Gastrocnemius medialis (tissue), 4 donors: ENCODE measurements at regions not wholly inside any gene's neighbourhood (a gene's known extent, or its start where the extent isn't known, plus 50 kb on each side); places are given as distances from the start of the nearest gene placed in this dataset.

Source experiments
- ATAC-seq, 2 donors: fragments of 150-250 bp; one replicate each; pipeline ENCODE4 v1.9.1; 2016
- DNase-seq, 2 donors: peaks; one replicate each; pipeline ENCODE4 v3.0.0-alpha.2; 2019
- H3K27ac ChIP-seq, 4 donors: fragments of 200-600 bp; sonication (generic); 1 replicate in 1 of 4; 2 replicates in 3 of 4; pipeline ENCODE4 v1.5.1; 2016 to 2018; ENCODE audit warnings: mild to moderate bottlenecking in 2 of 4, moderate library complexity in 1 of 4
- H3K27me3 ChIP-seq, 3 donors: fragments of 200-600 bp; sonication (generic) in 2 of 3; 1 replicate in 1 of 3; 2 replicates in 2 of 3; pipeline versions ENCODE4 v1.5.1 to v1.6.0; 2016 to 2019; ENCODE audit warnings: mild to moderate bottlenecking in 1 of 3, moderate library complexity in 1 of 3
- H3K36me3 ChIP-seq, 2 donors: fragments of 200-600 bp; sonication (generic) in 1 of 2; one replicate each; pipeline ENCODE4 v1.5.1; 2017 to 2018
- H3K4me1 ChIP-seq, 2 donors: fragments of 200-600 bp; sonication (generic) in 1 of 2; one replicate each; pipeline ENCODE4 v1.5.1; 2016 to 2017; ENCODE audit warnings: mild to moderate bottlenecking in 2 of 2
- H3K4me3 ChIP-seq, 4 donors: fragments of 200-600 bp; sonication (generic) in 3 of 4; 1 replicate in 1 of 4; 2 replicates in 3 of 4; pipeline ENCODE4 v1.5.1; 2016 to 2019; ENCODE audit warnings: mild to moderate bottlenecking in 2 of 4
- H3K9me3 ChIP-seq, 3 donors: fragments of 200-600 bp; sonication (generic) in 2 of 3; 1 replicate in 1 of 3; 2 replicates in 2 of 3; pipeline ENCODE4 v1.5.1; 2016 to 2019
- POLR2A ChIP-seq, 2 donors: fragments of 450-650 bp; IDR thresholded peaks; one replicate each; pipeline ENCODE4 v1.6.1; 2017; ENCODE audit warnings: antibody characterized with exemption in 2 of 2, mild to moderate bottlenecking in 2 of 2, moderate library complexity in 2 of 2
- in situ Hi-C, 4 donors: fragments of 200-750 bp; cut with MboI; loops; one replicate each; pipeline versions ENCODE4 v1.15.0 to v1.8.0; 2017; ENCODE audit warnings: low sequenced_read_pairs in 4 of 4
- intact Hi-C: fragments of 100-400 bp; cut with DNase I; formaldehyde crosslinking; loops from one replicate; pipeline ENCODE4 v1.15.1; 2023; ENCODE audit warnings: low total_unique reads
- TF ChIP-seq, protein P1 (sequence below), 5 experiments: fragments of 450-650 bp in 3 of 5; fragments of 200-600 bp in 2 of 5; sonication (generic) in 2 of 5; IDR thresholded peaks in 4 of 5; conservative IDR thresholded peaks in 1 of 5; 1 replicate in 4 of 5; 2 replicates in 1 of 5; pipeline ENCODE4 v1.5.1; 2016 to 2019; ENCODE audit warnings: antibody characterized with exemption in 5 of 5, mild to moderate bottlenecking in 3 of 5, moderate library complexity in 3 of 5

DNA sequence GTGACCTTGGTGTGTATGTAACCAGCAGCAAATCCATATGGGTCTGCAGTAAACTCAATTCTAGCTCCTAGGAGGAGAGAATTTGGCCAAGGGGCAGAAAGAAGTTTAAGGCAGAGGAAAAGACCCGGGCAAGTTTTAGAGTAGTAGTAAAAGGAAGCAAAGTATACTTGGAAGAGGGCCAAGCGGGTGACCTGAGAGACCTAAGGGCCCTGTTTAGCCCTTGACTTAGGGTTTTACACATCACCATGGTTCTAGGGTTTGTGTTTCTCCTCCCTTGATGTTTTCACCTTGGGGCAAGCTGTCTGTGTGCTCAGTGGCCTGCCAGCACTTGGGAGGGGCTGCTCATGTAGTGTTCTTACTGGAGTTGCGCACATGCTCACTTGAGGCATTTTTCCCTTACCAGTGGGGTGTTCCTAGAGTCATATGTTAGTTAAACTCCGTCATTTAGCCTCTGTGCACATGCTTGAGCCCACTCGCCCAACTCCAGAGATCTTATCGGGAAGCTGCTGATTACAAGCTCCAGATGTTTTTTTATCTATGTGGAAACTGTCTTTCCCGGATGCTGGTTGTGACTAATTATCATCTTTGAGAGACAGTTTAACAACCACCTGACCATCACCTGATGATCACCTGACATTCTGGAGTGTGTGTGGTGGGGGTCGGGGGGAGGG is 137.6 kb upstream of the PRSS1 start:
- H3K4me1 ChIP-seq: peaks cover 0 to 6% of the 10 kb centered on the region in 2 donors
- no peaks in the 10 kb centered on the region for H3K36me3 ChIP-seq
- ATAC-seq: no peak
- TF ChIP-seq POLR2A (IDR thresholded peaks at IDR 0.05): no peak
- TF ChIP-seq, protein P1, sequence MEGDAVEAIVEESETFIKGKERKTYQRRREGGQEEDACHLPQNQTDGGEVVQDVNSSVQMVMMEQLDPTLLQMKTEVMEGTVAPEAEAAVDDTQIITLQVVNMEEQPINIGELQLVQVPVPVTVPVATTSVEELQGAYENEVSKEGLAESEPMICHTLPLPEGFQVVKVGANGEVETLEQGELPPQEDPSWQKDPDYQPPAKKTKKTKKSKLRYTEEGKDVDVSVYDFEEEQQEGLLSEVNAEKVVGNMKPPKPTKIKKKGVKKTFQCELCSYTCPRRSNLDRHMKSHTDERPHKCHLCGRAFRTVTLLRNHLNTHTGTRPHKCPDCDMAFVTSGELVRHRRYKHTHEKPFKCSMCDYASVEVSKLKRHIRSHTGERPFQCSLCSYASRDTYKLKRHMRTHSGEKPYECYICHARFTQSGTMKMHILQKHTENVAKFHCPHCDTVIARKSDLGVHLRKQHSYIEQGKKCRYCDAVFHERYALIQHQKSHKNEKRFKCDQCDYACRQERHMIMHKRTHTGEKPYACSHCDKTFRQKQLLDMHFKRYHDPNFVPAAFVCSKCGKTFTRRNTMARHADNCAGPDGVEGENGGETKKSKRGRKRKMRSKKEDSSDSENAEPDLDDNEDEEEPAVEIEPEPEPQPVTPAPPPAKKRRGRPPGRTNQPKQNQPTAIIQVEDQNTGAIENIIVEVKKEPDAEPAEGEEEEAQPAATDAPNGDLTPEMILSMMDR (IDR thresholded peaks at IDR 0.05 in 4 of 5, conservative IDR thresholded peaks at IDR 0.05 in 1 of 5): no peak
- in situ Hi-C loops: no loop called here
- DNase-seq: no peak
- intact Hi-C loops: no loop called here
- H3K4me3 ChIP-seq: no peak overlapping the region
- no peak overlapping the region for H3K27ac ChIP-seq
- no peaks in the 10 kb centered on the region for H3K9me3 ChIP-seq
- no peaks in the 10 kb centered on the region for H3K27me3 ChIP-seq

DNA sequence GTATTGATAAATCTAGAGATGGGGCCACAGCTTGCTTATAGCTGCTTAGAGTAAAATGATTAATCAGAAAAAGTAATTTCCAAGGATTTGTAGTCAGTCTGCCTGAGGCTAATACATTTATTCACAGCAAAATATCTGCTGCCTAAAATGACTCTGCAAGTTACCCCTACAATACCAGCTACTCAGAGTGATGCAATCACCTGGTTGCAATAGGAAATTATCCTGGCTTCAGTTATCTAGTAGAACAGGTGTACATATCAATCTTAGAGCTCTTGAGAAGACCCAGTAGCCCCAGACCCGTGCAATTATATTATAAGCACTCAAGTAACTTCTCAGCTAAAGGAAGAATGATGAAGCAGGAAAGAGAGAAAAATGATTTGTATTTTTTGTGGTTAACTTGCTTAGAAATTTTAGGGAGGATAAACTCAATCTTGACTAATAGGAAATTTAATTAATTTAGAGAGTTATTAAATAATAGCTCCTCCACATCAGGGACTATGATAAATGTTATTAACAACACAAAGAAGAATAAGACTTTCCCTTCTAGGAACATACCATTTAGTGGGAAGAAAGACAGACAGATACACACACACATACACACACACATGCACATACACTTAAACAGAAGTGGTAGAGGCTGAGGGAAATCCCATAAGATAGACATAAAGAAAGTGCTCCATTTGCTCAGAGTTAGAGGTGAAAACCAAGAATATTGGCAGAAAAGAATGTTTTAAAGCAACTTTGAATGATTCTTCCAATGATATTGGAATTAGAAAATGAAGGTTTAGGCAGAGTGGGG is 140.4 kb upstream of the PRSS1 start:
- H3K9me3 ChIP-seq: no peaks in the 10 kb centered on the region
- intact Hi-C loops (loop anchor here (10.0 kb wide), 1 partner anchor 396 kb away; no protein-coding TSS in a partner anchor), in situ Hi-C loops (loop anchor here in 1 of 4 donors (10.0 kb wide), 1 partner anchor 176 kb away; no protein-coding TSS in a partner anchor)
- TF ChIP-seq, protein P1 (IDR thresholded peaks at IDR 0.05 in 4 of 5, conservative IDR thresholded peaks at IDR 0.05 in 1 of 5): no peak
- no peak for TF ChIP-seq POLR2A (IDR thresholded peaks at IDR 0.05)
- no peaks in the 10 kb centered on the region for H3K36me3 ChIP-seq
- ATAC-seq (no peak), DNase-seq (no peak)
- no peaks in the 10 kb centered on the region for H3K27me3 ChIP-seq
- H3K4me3 ChIP-seq: no peak overlapping the region
- H3K27ac ChIP-seq: no peak overlapping the region
- H3K4me1 ChIP-seq: peaks cover 6 to 11% of the 10 kb centered on the region in 2 donors

DNA sequence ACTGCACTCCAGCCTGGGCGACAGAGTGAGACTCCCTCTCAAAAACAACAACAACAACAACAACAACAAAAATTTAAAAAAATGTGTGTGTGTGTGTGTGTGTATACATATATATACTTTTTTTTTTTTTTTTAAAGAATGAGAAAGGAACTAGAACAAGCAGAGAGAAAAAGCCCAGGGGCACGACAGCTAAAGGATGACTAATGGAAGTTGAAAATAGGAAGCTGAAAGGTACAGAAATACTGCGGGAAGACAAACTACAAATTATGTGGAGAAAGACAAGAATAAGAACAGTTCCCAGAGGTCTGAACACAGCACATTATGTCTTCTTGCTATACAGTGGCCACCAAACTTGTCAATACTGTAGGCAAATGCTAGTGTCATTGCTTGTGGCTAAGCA is 141.9 kb upstream of the PRSS1 start:
- intact Hi-C loops (loop anchor here (10.0 kb wide), 1 partner anchor 397 kb away; no protein-coding TSS in a partner anchor), in situ Hi-C loops (loop anchor here in 1 of 4 donors (10.0 kb wide), 1 partner anchor 177 kb away; no protein-coding TSS in a partner anchor)
- DNase-seq (no peak), ATAC-seq (no peak)
- H3K27me3 ChIP-seq: no peaks in the 10 kb centered on the region
- no peaks in the 10 kb centered on the region for H3K36me3 ChIP-seq
- no peak overlapping the region for H3K4me3 ChIP-seq
- no peak overlapping the region for H3K27ac ChIP-seq
- TF ChIP-seq, protein P1 (IDR thresholded peaks at IDR 0.05 in 4 of 5, conservative IDR thresholded peaks at IDR 0.05 in 1 of 5): no peak
- TF ChIP-seq POLR2A (IDR thresholded peaks at IDR 0.05): no peak
- H3K9me3 ChIP-seq: no peaks in the 10 kb centered on the region
- H3K4me1 ChIP-seq: peaks cover 6 to 11% of the 10 kb centered on the region in 2 donors

DNA sequence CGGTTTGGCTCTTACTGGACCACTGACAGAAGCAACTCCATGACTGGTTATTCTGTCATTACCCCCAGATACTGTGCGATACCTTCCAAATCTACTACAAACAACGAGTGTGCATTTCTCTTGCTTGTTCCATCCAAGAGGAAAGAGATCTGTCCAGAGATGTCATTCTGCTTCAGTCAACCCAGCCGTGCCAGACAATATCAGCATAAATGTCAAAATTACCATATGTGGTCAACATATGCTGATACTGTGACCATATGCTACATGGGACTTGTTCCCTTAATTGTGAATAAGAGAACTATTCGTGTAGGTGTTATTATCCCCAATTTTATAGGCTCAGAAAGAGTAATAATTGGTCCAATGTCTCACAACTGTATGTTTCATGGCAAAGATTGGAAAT is 143.2 kb upstream of the PRSS1 start:
- ATAC-seq (no peak), DNase-seq (no peak)
- in situ Hi-C loops (loop anchor here in 1 of 4 donors (10.0 kb wide), 1 partner anchor 179 kb away; no protein-coding TSS in a partner anchor), intact Hi-C loops (loop anchor here (10.0 kb wide), 1 partner anchor 399 kb away; no protein-coding TSS in a partner anchor)
- no peaks in the 10 kb centered on the region for H3K27me3 ChIP-seq
- peaks cover 6 to 11% of the 10 kb centered on the region in 2 donors for H3K4me1 ChIP-seq
- H3K36me3 ChIP-seq: no peaks in the 10 kb centered on the region
- H3K4me3 ChIP-seq: no peak overlapping the region
- H3K27ac ChIP-seq: no peak overlapping the region
- H3K9me3 ChIP-seq: no peaks in the 10 kb centered on the region
- TF ChIP-seq, protein P1 (IDR thresholded peaks at IDR 0.05 in 4 of 5, conservative IDR thresholded peaks at IDR 0.05 in 1 of 5): no peak
- no peak for TF ChIP-seq POLR2A (IDR thresholded peaks at IDR 0.05)
